Prostate gland (tissue), 2 donors: ENCODE measurements at regions not wholly inside any gene's neighbourhood (a gene's known extent, or its start where the extent isn't known, plus 50 kb on each side); places are given as distances from the start of the nearest gene placed in this dataset.

ENCODE experiments used
- POLR2A ChIP-seq: fragments of 450-650 bp; IDR thresholded peaks from one replicate; pipeline ENCODE4 v1.6.1; 2016; ENCODE audit warnings: antibody characterized with exemption, mild to moderate bottlenecking
- POLR2AphosphoS5 ChIP-seq: sonication (generic); formaldehyde crosslinking; IDR thresholded peaks from one replicate; pipeline ENCODE4 v1.6.1; 2017; ENCODE audit warnings: antibody characterized with exemption
- TF ChIP-seq, protein P1 (sequence below), 4 experiments: fragments of 200-600 bp in 2 of 4; fragments of 450-650 bp in 2 of 4; sonication (generic) in 2 of 4; IDR thresholded peaks; 1 replicate in 3 of 4; 2 replicates in 1 of 4; pipeline ENCODE4 v1.5.1; 2016 to 2019; ENCODE audit warnings: antibody characterized with exemption in 4 of 4, mild to moderate bottlenecking in 2 of 4, moderate library complexity in 2 of 4

DNA sequence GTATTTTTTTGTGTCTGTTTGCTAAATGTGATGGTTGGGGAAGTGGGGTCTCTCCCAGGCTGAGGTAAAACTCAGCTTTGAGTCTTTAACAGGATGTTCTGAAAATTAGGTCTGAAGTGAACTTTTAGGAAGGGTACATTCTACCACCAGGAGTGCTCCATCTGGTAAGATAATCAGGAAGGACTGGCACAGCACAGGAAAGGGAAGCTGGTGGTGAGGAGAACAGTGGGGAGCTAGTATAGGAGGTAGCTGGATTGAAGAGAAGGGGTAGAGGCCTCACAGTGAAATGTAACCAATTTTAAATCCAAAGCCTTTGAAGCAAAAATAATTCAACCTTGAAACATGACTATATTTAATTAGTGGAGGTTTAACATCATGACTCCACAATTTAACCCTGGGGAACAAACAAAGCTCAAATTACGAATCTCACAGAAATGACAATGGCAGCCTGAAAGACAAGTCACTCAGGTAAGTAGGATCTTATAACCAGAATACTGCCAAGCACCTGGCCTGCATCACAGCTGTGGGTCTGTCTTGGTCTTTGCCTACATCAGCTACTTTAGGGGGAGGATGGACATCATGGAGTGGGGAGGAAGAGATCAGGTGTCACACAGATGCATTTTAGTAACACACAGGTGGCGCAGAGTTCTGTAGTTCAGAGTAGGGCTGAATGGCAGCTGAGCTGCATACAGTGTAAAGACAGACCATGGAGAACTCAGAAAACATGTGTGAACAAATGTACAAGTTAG is 445.3 kb downstream of the DMRT2 start:
- TF ChIP-seq, protein P1, sequence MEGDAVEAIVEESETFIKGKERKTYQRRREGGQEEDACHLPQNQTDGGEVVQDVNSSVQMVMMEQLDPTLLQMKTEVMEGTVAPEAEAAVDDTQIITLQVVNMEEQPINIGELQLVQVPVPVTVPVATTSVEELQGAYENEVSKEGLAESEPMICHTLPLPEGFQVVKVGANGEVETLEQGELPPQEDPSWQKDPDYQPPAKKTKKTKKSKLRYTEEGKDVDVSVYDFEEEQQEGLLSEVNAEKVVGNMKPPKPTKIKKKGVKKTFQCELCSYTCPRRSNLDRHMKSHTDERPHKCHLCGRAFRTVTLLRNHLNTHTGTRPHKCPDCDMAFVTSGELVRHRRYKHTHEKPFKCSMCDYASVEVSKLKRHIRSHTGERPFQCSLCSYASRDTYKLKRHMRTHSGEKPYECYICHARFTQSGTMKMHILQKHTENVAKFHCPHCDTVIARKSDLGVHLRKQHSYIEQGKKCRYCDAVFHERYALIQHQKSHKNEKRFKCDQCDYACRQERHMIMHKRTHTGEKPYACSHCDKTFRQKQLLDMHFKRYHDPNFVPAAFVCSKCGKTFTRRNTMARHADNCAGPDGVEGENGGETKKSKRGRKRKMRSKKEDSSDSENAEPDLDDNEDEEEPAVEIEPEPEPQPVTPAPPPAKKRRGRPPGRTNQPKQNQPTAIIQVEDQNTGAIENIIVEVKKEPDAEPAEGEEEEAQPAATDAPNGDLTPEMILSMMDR (IDR thresholded peaks at IDR 0.05) = no peak
- TF ChIP-seq POLR2AphosphoS5 (no peak), POLR2A (no peak)
